GM12872 (cell line): ENCODE measurements at regions not wholly inside any gene's neighbourhood (a gene's known extent, or its start where the extent isn't known, plus 50 kb on each side); places are given as distances from the start of the nearest gene placed in this dataset.

Experiments used
- CTCF ChIP-seq: IDR thresholded peaks from 3 replicates; pipeline ENCODE4 v1.5.1; 2011; ENCODE audit warnings: low read depth, mild to moderate bottlenecking, low read length, moderate library complexity; ENCODE audit not compliant: insufficient read depth

- no peak for TF ChIP-seq CTCF
Observed at GRCh38 chr1:4219111-4219510, 319.0 kb upstream of the C1orf174 start.

GRCh38 chr1:4219826-4220225 is 319.8 kb upstream of the C1orf174 start:
- no peak for TF ChIP-seq CTCF

GRCh38 chr1:4220362-4220761 is 320.3 kb upstream of the C1orf174 start:
- TF ChIP-seq CTCF: no peak

- no peak for TF ChIP-seq CTCF
Observed at GRCh38 chr1:4221107-4221506, 321.0 kb upstream of the C1orf174 start.

- no peak for TF ChIP-seq CTCF
Observed at GRCh38 chr1:4224684-4225467, 324.8 kb upstream of the C1orf174 start.

GRCh38 chr1:4227986-4228385 is 327.9 kb upstream of the C1orf174 start:
- no peak for TF ChIP-seq CTCF

GRCh38 chr1:4253935-4254334 is 353.9 kb upstream of the C1orf174 start:
- TF ChIP-seq CTCF: no peak
